ENCODE measurements at regions not wholly inside any gene's neighbourhood (a gene's known extent, or its start where the extent isn't known, plus 50 kb on each side); places are given as distances from the start of the nearest gene placed in this dataset.

GRCh38 chr11:30153008-30153407 lies 77.8 kb upstream of the FSHB start:
- DNase-seq (ENCODE audit: low read depth in 3 of 3, low spot score in 2 of 3), result no peak

- DNase-seq (ENCODE audit: low read depth in 3 of 3, low spot score in 2 of 3), result no peak
Observed at GRCh38 chr11:30155428-30155827, 75.4 kb upstream of the FSHB start.

- no peak for DNase-seq (ENCODE audit: low read depth in 3 of 3, low spot score in 2 of 3)
Observed at GRCh38 chr11:30159546-30159945, 71.3 kb upstream of the FSHB start.

GRCh38 chr11:30165652-30166051 lies 65.2 kb upstream of the FSHB start:
- DNase-seq (ENCODE audit: low read depth in 3 of 3, low spot score in 2 of 3), result no peak

GRCh38 chr11:30171661-30172060 lies 59.2 kb upstream of the FSHB start:
- DNase-seq (ENCODE audit: low read depth in 3 of 3, low spot score in 2 of 3), result no peak

GRCh38 chr11:30172158-30172557 lies 58.7 kb upstream of the FSHB start:
- DNase-seq (ENCODE audit: low read depth in 3 of 3, low spot score in 2 of 3), result no peak

GRCh38 chr11:30172883-30173311 lies 57.9 kb upstream of the FSHB start:
- no peak for DNase-seq (ENCODE audit: low read depth in 3 of 3, low spot score in 2 of 3)

GRCh38 chr11:30174265-30175020 lies 56.4 kb upstream of the FSHB start:
- DNase-seq (ENCODE audit: low read depth in 3 of 3, low spot score in 2 of 3), result no peak

Measured in right renal cortex interstitium (tissue), 3 donors.